ENCODE measurements at regions not wholly inside any gene's neighbourhood (a gene's known extent, or its start where the extent isn't known, plus 50 kb on each side); places are given as distances from the start of the nearest gene placed in this dataset.
A peak's percentile ranks its signal among the peaks of the same experiment; 100 is the strongest.

DNA sequence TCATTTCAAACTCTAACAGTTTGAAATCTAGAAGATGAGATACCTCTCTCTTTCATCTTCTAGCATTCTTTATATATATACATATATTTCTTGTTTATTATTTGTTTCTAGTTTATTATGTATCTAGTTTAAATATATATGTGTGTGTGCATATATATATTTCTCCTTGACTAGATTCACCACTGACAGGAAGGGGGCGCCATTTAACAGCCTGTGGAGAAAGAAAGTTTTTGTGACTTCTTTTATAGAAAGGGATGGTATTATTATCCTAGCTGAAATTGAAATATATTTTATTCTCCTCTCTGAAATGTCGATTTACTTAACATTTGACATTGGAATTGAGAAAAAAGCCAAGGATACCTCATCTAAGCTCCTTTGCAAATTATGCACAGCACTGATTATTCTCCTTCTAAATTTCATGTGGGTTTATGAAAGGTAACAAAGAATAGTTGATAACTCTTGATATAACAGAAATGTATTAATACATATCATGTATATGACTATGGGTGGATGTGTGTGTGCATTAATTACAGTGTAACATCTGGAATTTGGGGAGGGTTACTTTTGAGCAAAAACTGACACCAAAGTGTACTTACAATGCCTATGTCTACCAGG is 160.7 kb upstream of the NT5C1B start:
- no peaks in the 10 kb centered on the region for H3K4me1 ChIP-seq
- TF ChIP-seq CTCF (IDR thresholded peaks at IDR 0.05; ENCODE audit: low read depth, low read length): peak; percentile 83
- no peaks in the 10 kb centered on the region for H3K9me3 ChIP-seq
- DNase-seq: peak; percentile 56
- no peaks in the 10 kb centered on the region for H3K36me3 ChIP-seq
- no peaks in the 10 kb centered on the region for H3K27me3 ChIP-seq
- H3K4me3 ChIP-seq (ENCODE audit: low read depth, low read length): no peak overlapping the region

DNA sequence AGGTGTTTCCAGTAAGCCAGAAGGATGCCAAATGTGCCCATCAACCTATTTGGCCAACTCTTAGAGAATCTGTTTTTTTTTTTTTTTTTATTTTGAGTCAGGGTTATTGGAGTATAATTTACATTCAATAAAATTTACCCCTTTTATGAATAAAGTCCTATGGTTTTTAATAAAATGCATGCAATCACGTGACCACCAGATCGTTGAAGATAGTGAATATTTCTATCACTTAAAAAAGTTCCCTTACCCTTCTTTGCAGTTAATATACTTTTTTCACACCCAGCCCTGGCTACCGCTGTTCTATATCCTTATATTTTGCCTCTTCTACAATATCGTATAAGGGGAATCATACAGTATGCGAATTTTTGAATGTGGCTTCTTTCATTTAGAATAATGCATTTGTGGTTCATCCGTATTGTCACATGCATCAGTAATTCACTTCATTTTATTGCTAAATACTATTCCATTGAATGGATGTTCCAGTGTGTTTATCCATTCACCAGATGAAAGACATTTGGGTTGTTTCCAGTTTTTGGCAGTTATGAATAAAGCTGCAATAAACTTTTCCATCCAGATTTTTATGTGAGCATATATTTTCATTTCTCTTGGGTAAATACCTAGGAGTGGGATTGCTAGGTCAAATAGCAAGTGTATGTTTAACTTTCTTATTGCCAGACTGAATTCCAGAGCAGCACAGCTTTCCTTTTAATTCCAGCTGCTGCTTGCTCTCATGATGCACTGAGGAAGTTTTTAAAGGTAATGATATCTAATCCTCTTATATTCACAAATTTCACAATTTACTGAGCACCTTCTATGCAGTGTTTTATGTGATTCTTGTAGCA is 156.3 kb upstream of the NT5C1B start:
- Histone ChIP-seq H3K4me3 (ENCODE audit: low read depth, low read length) (no peak overlapping the region), H3K9me3 (no peaks in the 10 kb centered on the region), H3K36me3 (no peaks in the 10 kb centered on the region), H3K27me3 (no peaks in the 10 kb centered on the region), H3K4me1 (no peaks in the 10 kb centered on the region)
- TF ChIP-seq CTCF (IDR thresholded peaks at IDR 0.05; ENCODE audit: low read depth, low read length): no peak
- DNase-seq: no peak

DNA sequence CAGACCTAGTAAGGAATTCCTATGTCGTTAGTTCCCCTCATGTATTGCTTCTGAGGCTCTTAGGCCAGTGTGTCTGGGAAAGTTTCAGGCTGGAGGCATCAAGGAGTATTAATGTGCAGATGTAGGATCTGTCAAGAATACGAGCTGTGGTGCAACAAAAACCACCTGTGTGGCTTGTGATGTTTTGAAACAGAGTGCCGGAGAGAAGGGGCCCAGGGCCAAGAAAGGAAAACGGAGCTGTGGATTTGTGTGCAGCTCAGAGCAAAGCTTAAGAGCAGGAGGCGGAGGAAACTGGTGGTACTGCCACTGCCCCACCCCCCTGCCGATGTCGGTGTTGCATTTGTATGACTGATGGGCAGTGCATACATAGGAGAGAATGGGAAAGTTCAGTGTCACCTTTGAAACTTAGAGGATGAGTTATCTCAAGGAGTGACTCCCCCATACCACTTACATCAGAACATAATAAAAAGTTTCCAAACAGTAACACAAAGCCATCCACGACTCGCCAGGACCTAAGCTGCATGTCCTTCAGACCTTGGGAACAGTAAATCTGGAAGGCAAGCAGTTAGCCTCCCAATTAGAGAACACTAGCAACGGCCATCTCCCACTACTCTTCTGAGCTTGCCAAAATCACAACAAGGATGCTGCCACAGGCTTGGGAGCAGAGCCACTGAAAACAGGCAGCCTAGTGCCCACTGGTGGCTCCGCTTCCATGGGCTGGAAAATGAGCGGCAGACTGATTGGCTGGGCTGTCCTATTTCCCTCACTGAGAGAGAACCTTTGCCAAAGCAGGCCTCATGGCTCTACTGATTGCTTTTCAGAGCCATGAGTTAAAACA is 152.7 kb upstream of the NT5C1B start:
- H3K4me1 ChIP-seq: no peaks in the 10 kb centered on the region
- no peaks in the 10 kb centered on the region for H3K27me3 ChIP-seq
- H3K4me3 ChIP-seq (ENCODE audit: low read depth, low read length): no peak overlapping the region

DNA sequence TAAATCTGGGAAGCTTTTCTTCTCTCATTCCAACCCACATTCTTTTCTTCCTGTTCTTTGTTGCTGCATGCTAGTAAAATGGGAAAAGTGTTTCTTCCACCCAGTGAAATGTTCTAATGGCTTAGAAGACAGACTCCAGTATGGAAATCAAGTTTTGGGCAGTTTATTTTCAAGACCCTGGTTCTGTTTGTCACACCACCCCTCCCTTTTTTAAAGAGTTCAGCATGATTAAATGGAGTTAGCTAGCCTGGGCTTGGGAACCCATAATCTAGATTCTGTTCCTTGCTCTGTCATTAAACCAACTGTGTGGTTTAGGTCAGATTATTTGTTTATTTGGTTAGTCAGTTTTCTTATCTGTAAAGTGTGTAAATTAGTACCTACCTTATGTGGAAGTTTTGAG is 151.8 kb upstream of the NT5C1B start:
- Histone ChIP-seq H3K4me3 (ENCODE audit: low read depth, low read length) (no peak overlapping the region), H3K9me3 (no peaks in the 10 kb centered on the region), H3K36me3 (no peaks in the 10 kb centered on the region), H3K4me1 (no peaks in the 10 kb centered on the region), H3K27me3 (no peaks in the 10 kb centered on the region)
- TF ChIP-seq CTCF (IDR thresholded peaks at IDR 0.05; ENCODE audit: low read depth, low read length): no peak
- DNase-seq: no peak

More for the DNA sequence above, 152.7 kb upstream of the NT5C1B start:
- TF ChIP-seq CTCF (IDR thresholded peaks at IDR 0.05; ENCODE audit: low read depth, low read length): peak; percentile 14; the same call in 1 of the 2 replicates
- DNase-seq: peak; percentile 22
- H3K9me3 ChIP-seq: no peaks in the 10 kb centered on the region
- no peaks in the 10 kb centered on the region for H3K36me3 ChIP-seq

- no peak for TF ChIP-seq CTCF (IDR thresholded peaks at IDR 0.05; ENCODE audit: low read depth, low read length)
- no peak overlapping the region for H3K4me3 ChIP-seq (ENCODE audit: low read depth, low read length)
- DNase-seq: no peak
- no peaks in the 10 kb centered on the region for H3K36me3 ChIP-seq
- H3K4me1 ChIP-seq: no peaks in the 10 kb centered on the region
- no peaks in the 10 kb centered on the region for H3K27me3 ChIP-seq
- no peaks in the 10 kb centered on the region for H3K9me3 ChIP-seq
Measured at GRCh38 chr2:18740474-18740881, 151.1 kb upstream of the NT5C1B start.

All from BE2C (cell line).